HepG2 (cell line): ENCODE measurements at regions not wholly inside any gene's neighbourhood (a gene's known extent, or its start where the extent isn't known, plus 50 kb on each side); places are given as distances from the start of the nearest gene placed in this dataset.

ENCODE experiments used
- AHDC1 ChIP-seq: sonication (generic); formaldehyde crosslinking; IDR thresholded peaks from 2 replicates; pipeline ENCODE4 v1.5.1; 2020; ENCODE audit warnings: mild to moderate bottlenecking, missing genetic modification reagents, borderline replicate concordance
- ELF3 ChIP-seq: IDR thresholded peaks from 2 replicates; pipeline ENCODE4 v1.6.1; 2016; ENCODE audit warnings: missing genetic modification reagents, missing compliant biosample characterization
- FLYWCH1 ChIP-seq: sonication (generic); formaldehyde crosslinking; IDR thresholded peaks from 2 replicates; pipeline ENCODE4 v1.8.1; 2023; ENCODE audit warnings: mild to moderate bottlenecking, missing genetic modification reagents
- FOSL1 ChIP-seq: sonication (generic); formaldehyde crosslinking; IDR thresholded peaks from 2 replicates; pipeline ENCODE4 v1.9.0; 2021; ENCODE audit warnings: missing genetic modification reagents, borderline replicate concordance
- FOXP4 ChIP-seq: sonication (generic); formaldehyde crosslinking; IDR thresholded peaks from 2 replicates; pipeline ENCODE4 v1.4.0; 2020; ENCODE audit warnings: missing genetic modification reagents
- GATAD2A ChIP-seq: IDR thresholded peaks from 2 replicates; pipeline ENCODE4 v1.6.1; 2016
- HDAC1 ChIP-seq: sonication (generic); formaldehyde crosslinking; IDR thresholded peaks from 2 replicates; pipeline ENCODE4 v1.5.1; 2020; ENCODE audit warnings: mild to moderate bottlenecking, missing genetic modification reagents
- HMGXB4 ChIP-seq, 2 experiments: sonication (generic) in 1 of 2; formaldehyde crosslinking in 1 of 2; IDR thresholded peaks; 2 replicates each; pipeline versions ENCODE4 v1.4.0 to v1.6.1; 2018 to 2020; ENCODE audit warnings: missing genetic modification reagents in 2 of 2, borderline replicate concordance in 1 of 2, low read depth in 1 of 2, mild to moderate bottlenecking in 1 of 2, missing biosample characterization in 1 of 2
- KLF13 ChIP-seq: sonication (generic); formaldehyde crosslinking; IDR thresholded peaks from 2 replicates; pipeline ENCODE4 v1.4.0; 2020; ENCODE audit warnings: mild to moderate bottlenecking, missing genetic modification reagents
- MED1 ChIP-seq: sonication (generic); formaldehyde crosslinking; IDR thresholded peaks from 2 replicates; pipeline ENCODE4 v1.4.0; 2020; ENCODE audit warnings: missing genetic modification reagents
- NFIC ChIP-seq: IDR thresholded peaks from 2 replicates; pipeline ENCODE4 v1.6.1; 2012; ENCODE audit warnings: mild to moderate bottlenecking, low read length, inconsistent platforms
- NR2F6 ChIP-seq, 2 experiments: IDR thresholded peaks; 2 replicates each; pipeline ENCODE4 v1.6.1; 2016; ENCODE audit warnings: antibody characterized with exemption in 1 of 2, mild to moderate bottlenecking in 1 of 2
- SOX6 ChIP-seq, 2 experiments: fragments of 450-650 bp in 1 of 2; sonication (generic) in 1 of 2; formaldehyde crosslinking in 1 of 2; IDR thresholded peaks; 2 replicates each; pipeline versions ENCODE4 v1.4.0 to v1.6.1; 2017 to 2020; ENCODE audit warnings: antibody characterized with exemption in 1 of 2, mild to moderate bottlenecking in 1 of 2, missing genetic modification reagents in 1 of 2
- TFE3 ChIP-seq: IDR thresholded peaks from 2 replicates; pipeline ENCODE4 v1.6.1; 2016
- ZBTB20 ChIP-seq: sonication (generic); formaldehyde crosslinking; IDR thresholded peaks from 2 replicates; pipeline ENCODE4 v1.8.1; 2023; ENCODE audit warnings: missing genetic modification reagents, low read depth, mild to moderate bottlenecking, borderline replicate concordance
- ZNF580 ChIP-seq: IDR thresholded peaks from 2 replicates; pipeline ENCODE4 v1.6.1; 2016; ENCODE audit warnings: low read depth, borderline replicate concordance
- ZNF644 ChIP-seq: IDR thresholded peaks from 2 replicates; pipeline ENCODE4 v1.6.1; 2016; ENCODE audit warnings: low read depth
- ZNF737 ChIP-seq: sonication (generic); formaldehyde crosslinking; IDR thresholded peaks from 2 replicates; pipeline ENCODE4 v1.5.0; 2020; ENCODE audit warnings: missing genetic modification reagents, mild to moderate bottlenecking, borderline replicate concordance

- TF ChIP-seq GATAD2A (CRISPR knock-in tag) (peak; percentile 47; the same call in 1 of the 2 replicates), HMGXB4 (CRISPR knock-in tag; IDR thresholded peaks at IDR 0.05; ENCODE audit: borderline replicate concordance in 1 of 2, low read depth in 1 of 2) (no peak), SOX6 (IDR thresholded peaks at IDR 0.05) (no peak), SOX6 (CRISPR knock-in tag; IDR thresholded peaks at IDR 0.05) (peak; percentile 60), ZNF580 (0 out of 2 replicates have a peak, but pooled peaks have one; percentile 23), NR2F6 (IDR thresholded peaks at IDR 0.05) (no peak), NR2F6 (CRISPR knock-in tag; IDR thresholded peaks at IDR 0.05) (peak; percentile 67), MED1 (CRISPR knock-in tag) (peak; percentile 74), FOXP4 (peak; percentile 25; the same call in 1 of the 2 replicates), ELF3 (peak; percentile 25; the same call in 1 of the 2 replicates), KLF13 (CRISPR knock-in tag) (no peak), TFE3 (CRISPR knock-in tag) (peak; percentile 37; the same call in 1 of the 2 replicates), FLYWCH1 (CRISPR knock-in tag) (no peak), ZBTB20 (peak; percentile 98; the same call in 1 of the 2 replicates), ZNF644 (CRISPR knock-in tag) (peak; percentile 94), FOSL1 (peak; percentile 56; the same call in 1 of the 2 replicates), HDAC1 (CRISPR knock-in tag) (peak; percentile 62), NFIC (peak; percentile 39; the same call in 1 of the 2 replicates), AHDC1 (CRISPR knock-in tag) (peak; percentile 77), ZNF737 (CRISPR knock-in tag) (no peak)
Observed at GRCh38 chr7:45988405-45989057, 67.5 kb upstream of the IGFBP3 start (continued).
